Tibial nerve (tissue), 4 donors: ENCODE measurements at regions not wholly inside any gene's neighbourhood (a gene's known extent, or its start where the extent isn't known, plus 50 kb on each side); places are given as distances from the start of the nearest gene placed in this dataset.

Experiments used
- DNase-seq, 2 donors: peaks; one replicate each; pipeline ENCODE4 v3.0.0-alpha.2; 2019; ENCODE audit warnings: low spot score in 2 of 2
- H3K27ac ChIP-seq, 4 donors: fragments of 200-600 bp; sonication (generic) in 3 of 4; one replicate each; pipeline ENCODE4 v1.5.1; 2017 to 2019; ENCODE audit warnings: mild to moderate bottlenecking in 1 of 4
- H3K27me3 ChIP-seq, 2 donors: fragments of 200-600 bp; sonication (generic) in 1 of 2; one replicate each; pipeline versions ENCODE4 v1.5.1 to v1.6.0; 2017 to 2019
- H3K36me3 ChIP-seq, 3 donors: fragments of 200-600 bp; sonication (generic); one replicate each; pipeline ENCODE4 v1.5.1; 2018 to 2019
- H3K4me1 ChIP-seq, 4 donors: fragments of 200-600 bp; sonication (generic) in 3 of 4; one replicate each; pipeline ENCODE4 v1.5.1; 2017 to 2019
- H3K4me3 ChIP-seq, 4 donors: fragments of 200-600 bp; sonication (generic) in 3 of 4; one replicate each; pipeline ENCODE4 v1.5.1; 2017 to 2019; ENCODE audit warnings: mild to moderate bottlenecking in 1 of 4, moderate library complexity in 1 of 4
- H3K9me3 ChIP-seq, 4 donors: fragments of 200-600 bp; sonication (generic) in 3 of 4; one replicate each; pipeline ENCODE4 v1.5.1; 2017 to 2019
- CTCF ChIP-seq, 5 experiments: fragments of 200-600 bp in 3 of 5; fragments of 450-650 bp in 2 of 5; sonication (generic) in 3 of 5; IDR thresholded peaks; one replicate each; pipeline ENCODE4 v1.5.1; 2016 to 2019; ENCODE audit warnings: antibody characterized with exemption in 5 of 5, mild to moderate bottlenecking in 3 of 5, moderate library complexity in 2 of 5
- EP300 ChIP-seq, 2 donors: sonication (generic); formaldehyde crosslinking; IDR thresholded peaks; one replicate each; pipeline ENCODE4 v1.6.1; 2017; ENCODE audit warnings: antibody characterized with exemption in 2 of 2, mild to moderate bottlenecking in 1 of 2
- POLR2A ChIP-seq, 2 donors: fragments of 450-650 bp; IDR thresholded peaks; one replicate each; pipeline ENCODE4 v1.6.1; 2017; ENCODE audit warnings: antibody characterized with exemption in 2 of 2, mild to moderate bottlenecking in 2 of 2, moderate library complexity in 2 of 2
- WGBS, 2 donors: methylation state at CpG; one replicate each; pipeline ENCODE4 v1.1.5; 2018; 5-methylcytosine and 5-hydroxymethylcytosine counted together

GRCh38 chr11:15725246-15725645 is 610.5 kb downstream of the INSC start:
- Histone ChIP-seq H3K9me3 (peaks cover 0 to 6% (median 0%) of the 10 kb centered on the region in 4 donors), H3K36me3 (no peaks in the 10 kb centered on the region), H3K4me1 (peaks cover 0 to 11% (median 0%) of the 10 kb centered on the region in 4 donors), H3K4me3 (no peak overlapping the region), H3K27ac (no peak overlapping the region), H3K27me3 (no peaks in the 10 kb centered on the region)
- TF ChIP-seq POLR2A (IDR thresholded peaks at IDR 0.05) (no peak), CTCF (IDR thresholded peaks at IDR 0.05) (no peak), EP300 (IDR thresholded peaks at IDR 0.05) (no peak)
- WGBS, 2 donors, result 97% methylated on average over 2 of the region's 2 CpGs
- no peak for DNase-seq

- whole genome bisulfite sequencing, 2 donors, result 75 to 80% methylated on average over 3 of the region's 3 CpGs
- H3K36me3 ChIP-seq, result no peaks in the 10 kb centered on the region
- H3K27ac ChIP-seq, result no peak overlapping the region
- no peaks in the 10 kb centered on the region for H3K27me3 ChIP-seq
- H3K4me1 ChIP-seq, result peaks cover 0 to 11% (median 0%) of the 10 kb centered on the region in 4 donors
- peaks cover 0 to 6% (median 0%) of the 10 kb centered on the region in 4 donors for H3K9me3 ChIP-seq
- no peak for TF ChIP-seq CTCF (IDR thresholded peaks at IDR 0.05)
- TF ChIP-seq EP300 (IDR thresholded peaks at IDR 0.05), result no peak
- no peak for TF ChIP-seq POLR2A (IDR thresholded peaks at IDR 0.05)
- no peak overlapping the region for H3K4me3 ChIP-seq
- DNase-seq, result no peak
Measured at GRCh38 chr11:15726221-15726746, 611.6 kb downstream of the INSC start.

- H3K36me3 ChIP-seq, result no peaks in the 10 kb centered on the region
- peaks cover 0 to 2% (median 0%) of the 10 kb centered on the region in 4 donors for H3K9me3 ChIP-seq
- H3K4me1 ChIP-seq, result peaks cover 0 to 11% (median 0%) of the 10 kb centered on the region in 4 donors
- H3K4me3 ChIP-seq, result no peak overlapping the region
- no peak for TF ChIP-seq POLR2A (IDR thresholded peaks at IDR 0.05)
- TF ChIP-seq EP300 (IDR thresholded peaks at IDR 0.05), result peak in 1 of 2 donors; percentile 15
- no peak for TF ChIP-seq CTCF (IDR thresholded peaks at IDR 0.05)
- peak in 1 of 2 donors; percentile 8 for DNase-seq
- H3K27ac ChIP-seq, result no peak overlapping the region
- no peaks in the 10 kb centered on the region for H3K27me3 ChIP-seq
- 63 to 65% methylated on average over 2 of the region's 2 CpGs for WGBS, 2 donors
Measured at GRCh38 chr11:15726893-15727519, 612.3 kb downstream of the INSC start.

- Histone ChIP-seq H3K4me1 (peaks cover 0 to 11% (median 0%) of the 10 kb centered on the region in 4 donors), H3K36me3 (no peaks in the 10 kb centered on the region), H3K9me3 (no peaks in the 10 kb centered on the region), H3K4me3 (no peak overlapping the region), H3K27me3 (no peaks in the 10 kb centered on the region), H3K27ac (no peak overlapping the region)
- no peak for DNase-seq
- TF ChIP-seq EP300 (IDR thresholded peaks at IDR 0.05), result no peak
- no peak for TF ChIP-seq POLR2A (IDR thresholded peaks at IDR 0.05)
- TF ChIP-seq CTCF (IDR thresholded peaks at IDR 0.05), result no peak
Measured at GRCh38 chr11:15727520-15727914, 612.8 kb downstream of the INSC start.

- Histone ChIP-seq H3K27ac (no peak overlapping the region), H3K4me1 (peaks cover 0 to 11% (median 0%) of the 10 kb centered on the region in 4 donors), H3K4me3 (no peak overlapping the region), H3K36me3 (no peaks in the 10 kb centered on the region), H3K9me3 (no peaks in the 10 kb centered on the region), H3K27me3 (no peaks in the 10 kb centered on the region)
- WGBS, 2 donors, result 95 to 100% methylated on average over 1 of the region's 1 CpG
- no peak for DNase-seq
- TF ChIP-seq EP300 (IDR thresholded peaks at IDR 0.05) (no peak), POLR2A (IDR thresholded peaks at IDR 0.05) (no peak), CTCF (IDR thresholded peaks at IDR 0.05) (no peak)
Measured at GRCh38 chr11:15728207-15728606, 613.5 kb downstream of the INSC start.
